ENCODE measurements at regions not wholly inside any gene's neighbourhood (a gene's known extent, or its start where the extent isn't known, plus 50 kb on each side); places are given as distances from the start of the nearest gene placed in this dataset.
"Not testable (repeated sequence)": the region's sequence is repeated elsewhere in the genome, so short reads cannot be mapped to it uniquely, and the experiment has no call there.

DNA sequence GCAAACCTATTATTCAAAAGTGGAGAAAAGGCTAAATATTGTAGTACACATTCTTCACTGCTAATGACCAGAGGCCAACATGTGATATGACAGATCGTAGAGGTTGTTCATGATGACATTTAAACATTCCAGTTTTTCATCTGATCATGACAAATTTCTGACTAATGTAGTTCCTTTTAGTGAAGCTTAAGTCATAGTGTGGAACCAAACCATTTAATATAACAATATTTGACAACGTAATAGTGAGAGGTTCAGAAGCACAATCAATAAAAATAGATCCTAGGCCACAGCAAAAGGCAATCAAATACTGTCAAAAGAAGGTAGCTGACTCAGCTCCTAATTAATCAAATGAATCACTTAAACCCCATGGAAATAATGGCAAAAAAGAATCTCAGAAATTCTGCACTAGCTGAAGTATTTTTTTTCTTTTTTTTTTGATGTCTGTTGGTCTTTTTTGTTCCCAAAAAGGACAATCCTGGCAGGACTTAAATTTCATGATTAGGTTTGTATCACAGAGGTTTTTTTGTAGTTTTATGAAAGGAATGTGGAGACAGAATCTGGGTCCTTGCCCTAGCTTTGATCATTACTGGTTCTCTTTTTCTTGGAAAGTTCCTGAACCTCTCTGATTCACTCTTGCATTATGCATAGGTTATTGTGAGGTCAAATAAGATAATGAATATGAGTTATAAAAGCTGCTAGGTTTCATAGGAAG, 795.0 kb downstream of the DTWD2 start:
- ATAC-seq: no peak
- DNase-seq: no peak

GRCh38 chr5:118185018-118185417, 803.3 kb downstream of the DTWD2 start:
- ATAC-seq: no peak
- no peak for DNase-seq

DNA sequence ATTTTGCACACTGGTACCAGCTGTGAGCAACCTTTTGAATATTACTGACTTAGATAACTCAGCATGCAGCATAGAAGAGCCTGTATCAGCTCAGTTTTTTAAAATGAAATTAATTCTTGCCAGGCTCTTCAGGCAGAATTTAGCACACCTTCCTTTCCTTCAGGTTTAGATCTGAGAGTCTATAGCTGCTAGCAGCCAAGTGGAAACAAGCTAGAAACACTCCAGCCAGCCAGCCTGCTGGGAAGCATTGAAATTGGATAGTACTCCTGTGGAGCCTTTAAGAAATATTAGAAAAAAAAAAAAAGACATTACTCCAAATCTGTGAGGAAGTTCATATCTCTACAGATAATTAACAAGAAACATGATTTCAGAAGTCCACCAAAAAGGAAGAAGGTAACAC, 812.2 kb downstream of the DTWD2 start:
- DNase-seq (no peak), ATAC-seq (no peak)

DNA sequence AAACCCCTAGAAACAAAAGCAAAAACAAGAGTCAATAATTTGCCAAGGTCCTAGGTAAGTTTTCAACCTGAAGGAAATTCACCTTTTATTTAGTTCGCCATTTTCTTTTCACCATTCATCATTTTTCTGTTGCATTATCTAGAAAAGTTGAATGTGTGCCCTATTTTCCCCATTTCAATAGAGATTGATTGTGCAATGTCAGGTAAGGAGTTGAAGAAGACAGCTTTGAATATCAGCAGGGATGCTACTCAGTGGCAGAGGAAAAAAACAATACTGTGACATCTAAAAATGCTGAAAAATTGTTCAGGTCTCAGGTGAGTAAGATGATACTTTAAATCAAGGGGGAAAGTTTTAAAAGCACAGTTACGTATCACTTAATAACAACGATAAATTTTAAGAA, 813.7 kb downstream of the DTWD2 start:
- ATAC-seq (no peak), DNase-seq (no peak)

GRCh38 chr5:118173340-118173739, 815.0 kb downstream of the DTWD2 start:
- ATAC-seq (no peak), DNase-seq (no peak)

DNA sequence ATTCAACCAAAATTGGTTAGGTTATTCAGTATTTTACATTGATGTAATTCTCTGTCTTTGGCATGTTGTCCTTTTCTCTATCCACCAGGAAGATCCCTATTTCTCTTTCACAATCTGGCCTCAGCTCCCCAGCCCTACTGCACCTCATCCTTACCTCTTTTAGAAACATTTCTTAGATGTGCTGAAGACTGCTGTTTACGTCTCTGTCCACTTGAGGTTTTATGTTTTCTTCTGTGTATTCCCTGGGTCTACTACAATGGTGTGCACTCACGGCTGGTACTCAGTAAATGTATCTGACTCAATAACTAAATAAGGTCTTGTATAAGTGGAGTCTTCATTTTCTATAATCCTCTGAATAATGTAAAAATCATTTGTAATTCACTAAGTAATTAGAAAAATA, 822.7 kb downstream of the DTWD2 start:
- ATAC-seq: no peak

DNA sequence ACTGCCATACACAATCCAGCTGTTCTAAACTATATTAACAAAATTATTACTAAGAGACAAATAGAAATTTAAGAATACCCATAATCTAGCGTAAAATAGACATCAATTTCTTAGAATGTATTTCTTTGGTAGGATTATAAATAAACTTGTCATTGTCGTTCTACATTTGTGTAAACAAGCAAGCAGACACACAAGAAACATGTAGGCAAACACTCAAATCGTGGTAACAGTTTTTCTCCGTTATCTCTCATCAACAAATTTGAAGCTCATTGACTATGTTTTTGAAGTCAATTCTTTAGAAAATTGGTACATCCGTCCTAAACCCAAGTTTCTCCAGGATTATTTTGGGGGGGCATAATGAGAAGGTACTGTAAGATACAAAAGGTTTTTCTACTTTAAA, 832.2 kb downstream of the DTWD2 start:
- ATAC-seq (no peak), DNase-seq (no peak)

More for the DNA sequence above, 822.7 kb downstream of the DTWD2 start:
- no peak for DNase-seq

GRCh38 chr5:118146824-118147223, 841.5 kb downstream of the DTWD2 start:
- no peak for DNase-seq
- ATAC-seq: no peak

- no peak for ATAC-seq
- DNase-seq: no peak
Observed at GRCh38 chr5:118144540-118144939, 843.8 kb downstream of the DTWD2 start.

- no peak for ATAC-seq
- DNase-seq: no peak
Observed at GRCh38 chr5:118139361-118139760, 849.0 kb downstream of the DTWD2 start.

DNA sequence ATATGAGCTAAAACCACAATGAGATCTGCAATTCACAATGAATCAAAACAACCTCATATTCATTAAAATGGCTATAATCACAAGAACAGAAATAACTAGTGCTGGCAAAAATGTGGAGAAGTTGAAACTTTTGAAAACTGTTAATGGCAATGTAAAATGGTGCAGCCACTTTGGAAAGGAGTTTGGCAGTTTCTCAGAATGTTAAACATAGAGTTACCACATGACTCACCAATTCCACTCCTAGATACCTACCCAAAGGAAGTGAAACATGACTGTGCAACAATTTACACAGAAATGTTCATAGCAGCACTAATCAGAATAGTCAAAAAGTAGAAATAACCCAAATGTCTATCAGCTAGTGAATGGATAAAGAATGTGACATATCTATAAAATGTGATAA, 862.2 kb downstream of the DTWD2 start:
- no peak for DNase-seq
- no peak for ATAC-seq

- no peak for DNase-seq
- ATAC-seq: no peak
Observed at GRCh38 chr5:118125687-118126086, 862.7 kb downstream of the DTWD2 start.

DNA sequence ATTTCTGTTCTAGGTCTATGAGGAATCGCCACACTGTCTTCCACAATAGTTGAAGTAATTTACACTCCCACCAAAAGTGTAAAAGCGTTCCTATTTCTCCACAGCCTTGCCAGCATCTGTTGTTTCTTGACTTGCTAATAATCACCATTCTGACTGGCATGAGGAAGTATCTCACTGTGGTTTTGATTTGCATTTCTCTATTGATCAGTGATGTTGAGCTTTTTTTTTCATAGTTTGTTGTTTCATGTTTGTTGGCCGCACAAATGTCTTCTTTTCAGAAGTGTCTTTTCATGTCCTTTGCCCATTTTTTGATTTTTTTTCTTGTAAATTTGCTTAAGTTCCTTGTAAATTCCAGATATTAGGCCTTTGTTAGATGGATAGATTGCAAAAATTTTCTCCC, 867.1 kb downstream of the DTWD2 start:
- DNase-seq: no peak
- ATAC-seq: no peak

DNA sequence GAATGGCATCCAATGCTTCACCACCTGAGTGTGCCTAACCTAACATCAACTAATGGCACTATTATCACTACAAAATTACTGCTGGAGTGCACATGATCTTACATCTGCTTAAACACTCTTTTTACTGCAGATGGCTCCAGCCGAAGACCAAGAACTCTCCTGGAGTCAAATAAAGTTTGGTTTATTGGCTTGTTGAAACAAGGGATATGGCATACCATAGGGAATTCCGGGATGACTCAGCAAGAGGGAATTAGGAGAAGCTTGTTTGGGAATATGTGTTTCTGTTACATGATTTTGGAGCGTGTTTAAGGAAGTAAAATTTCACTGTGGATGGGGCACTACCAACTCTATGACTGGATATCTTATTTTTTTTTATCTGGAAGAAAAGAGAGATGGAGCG, 872.6 kb downstream of the DTWD2 start:
- DNase-seq (no peak), ATAC-seq (no peak)

- ATAC-seq (no peak), DNase-seq (no peak)
Observed at GRCh38 chr5:118111956-118112355, 876.4 kb downstream of the DTWD2 start.

GRCh38 chr5:118107246-118107645, 881.1 kb downstream of the DTWD2 start:
- not testable (repeated sequence) for DNase-seq, ATAC-seq

GRCh38 chr5:118098716-118099115, 889.6 kb downstream of the DTWD2 start:
- ATAC-seq (no peak), DNase-seq (no peak)

DNA sequence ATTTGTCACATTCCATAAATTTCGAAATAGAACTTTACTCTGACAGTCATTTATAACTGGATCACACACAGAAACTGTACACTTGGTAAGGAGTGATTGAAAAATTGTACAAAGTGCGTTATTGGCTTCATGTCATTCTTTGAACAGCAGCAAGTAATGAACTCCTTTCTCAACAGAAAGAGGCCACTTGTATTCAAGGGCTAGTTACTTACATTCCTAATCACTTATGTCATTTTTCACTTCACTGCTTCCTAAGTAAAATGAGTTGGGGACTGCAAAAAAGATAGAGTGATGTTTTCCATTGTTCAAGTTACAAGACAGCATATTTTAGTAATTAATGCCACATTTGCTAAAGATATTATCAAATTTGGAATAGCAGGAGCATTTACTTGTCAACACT, 893.2 kb downstream of the DTWD2 start:
- DNase-seq (no peak), ATAC-seq (no peak)

DNA sequence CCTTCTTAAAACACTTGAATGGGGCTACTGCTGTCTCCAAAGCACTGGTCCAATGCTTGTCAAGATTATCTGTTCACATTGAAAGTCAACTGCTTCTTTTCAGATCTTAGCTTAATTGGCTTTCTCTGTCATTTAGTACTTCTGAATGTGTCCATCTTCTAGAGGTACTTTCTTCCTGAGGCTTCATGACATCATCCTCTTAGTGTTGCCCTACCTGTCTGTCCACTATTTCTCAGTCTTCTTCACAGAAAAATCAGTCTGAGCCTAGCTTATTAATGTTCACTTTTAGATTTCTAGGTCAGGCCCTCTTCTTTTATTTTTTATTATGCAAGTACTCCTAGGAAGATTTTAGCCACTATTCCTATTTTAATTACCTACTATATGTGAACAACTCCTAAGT, 899.9 kb downstream of the DTWD2 start:
- DNase-seq: no peak
- no peak for ATAC-seq

GRCh38 chr5:118076490-118076889, 911.9 kb downstream of the DTWD2 start:
- no peak for DNase-seq
- no peak for ATAC-seq

DNA sequence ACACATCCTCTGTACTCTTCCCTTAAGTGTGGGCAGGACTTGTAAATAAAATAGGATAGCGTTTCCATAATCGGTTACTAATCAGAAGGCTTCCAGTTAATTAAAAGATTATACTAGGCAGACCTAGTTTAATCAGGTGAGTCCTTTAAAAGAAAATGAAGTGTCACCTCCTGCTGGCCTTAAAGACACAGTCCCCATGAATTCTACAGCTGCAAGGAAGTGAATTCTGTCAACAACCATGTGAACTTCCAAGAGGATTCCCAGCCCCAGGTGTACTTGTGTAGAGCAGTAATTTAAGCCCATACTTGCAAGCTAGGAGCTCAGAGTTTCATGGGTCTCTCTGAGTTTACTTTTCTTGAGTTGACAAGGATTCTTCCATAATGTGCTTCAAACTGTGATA, 918.3 kb downstream of the DTWD2 start:
- ATAC-seq: no peak
- no peak for DNase-seq

- ATAC-seq: no peak
- DNase-seq: no peak
Observed at GRCh38 chr5:118069452-118069851, 918.9 kb downstream of the DTWD2 start.

GRCh38 chr5:118068886-118069285, 919.5 kb downstream of the DTWD2 start:
- no peak for ATAC-seq
- no peak for DNase-seq

GRCh38 chr5:118063836-118064235, 924.5 kb downstream of the DTWD2 start:
- DNase-seq, ATAC-seq: not testable (repeated sequence)

DNA sequence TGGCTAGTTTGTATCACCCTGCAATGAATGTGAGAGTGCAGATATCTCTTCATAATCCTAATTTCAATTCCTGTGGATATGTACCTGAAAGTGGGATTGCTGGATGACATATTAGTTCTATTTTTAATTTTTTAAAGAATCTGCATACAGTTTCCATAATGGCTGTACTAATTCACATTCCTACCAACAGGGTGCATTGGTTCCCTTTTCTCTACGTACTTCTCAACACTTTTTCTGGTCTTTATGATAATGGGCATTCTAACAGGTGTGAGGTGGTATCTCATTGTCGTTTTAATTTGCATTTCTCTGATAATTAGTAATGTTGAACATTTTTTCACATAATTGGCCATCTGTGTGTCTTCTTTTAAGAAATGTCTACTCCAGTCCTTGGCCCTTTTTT, 927.5 kb downstream of the DTWD2 start:
- ATAC-seq: no peak
- no peak for DNase-seq

All from stimulated activated naive CD8-positive, alpha-beta T cell treated with anti-CD3 and anti-CD28 coated beads, Interleukin-15, Interleukin-2, amounts not matched to agents 100 U/mL and 50 U/mL, for 24 hours (primary cell).